ENCODE measurements at regions not wholly inside any gene's neighbourhood (a gene's known extent, or its start where the extent isn't known, plus 50 kb on each side); places are given as distances from the start of the nearest gene placed in this dataset.

DNA sequence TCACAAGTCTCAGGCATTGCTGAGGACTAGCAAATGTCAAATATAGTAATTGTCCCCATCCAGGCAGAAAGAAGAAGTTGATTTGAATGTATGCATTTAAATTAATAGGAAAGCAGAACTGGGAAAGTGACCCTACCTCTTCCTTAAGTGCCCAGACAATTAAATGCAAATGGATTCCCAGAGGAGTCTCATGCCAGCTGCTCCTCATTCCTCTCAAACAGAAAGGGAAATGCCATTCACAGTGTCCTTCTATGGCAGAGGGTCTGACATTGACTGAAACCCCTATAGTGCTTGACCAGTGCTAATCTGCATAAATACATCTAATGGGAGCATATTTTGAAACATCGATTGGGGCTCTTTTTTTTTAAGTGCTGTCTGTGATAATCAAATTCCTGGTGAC, 292.4 kb upstream of the SEL1L start:
- TF ChIP-seq, protein P1, sequence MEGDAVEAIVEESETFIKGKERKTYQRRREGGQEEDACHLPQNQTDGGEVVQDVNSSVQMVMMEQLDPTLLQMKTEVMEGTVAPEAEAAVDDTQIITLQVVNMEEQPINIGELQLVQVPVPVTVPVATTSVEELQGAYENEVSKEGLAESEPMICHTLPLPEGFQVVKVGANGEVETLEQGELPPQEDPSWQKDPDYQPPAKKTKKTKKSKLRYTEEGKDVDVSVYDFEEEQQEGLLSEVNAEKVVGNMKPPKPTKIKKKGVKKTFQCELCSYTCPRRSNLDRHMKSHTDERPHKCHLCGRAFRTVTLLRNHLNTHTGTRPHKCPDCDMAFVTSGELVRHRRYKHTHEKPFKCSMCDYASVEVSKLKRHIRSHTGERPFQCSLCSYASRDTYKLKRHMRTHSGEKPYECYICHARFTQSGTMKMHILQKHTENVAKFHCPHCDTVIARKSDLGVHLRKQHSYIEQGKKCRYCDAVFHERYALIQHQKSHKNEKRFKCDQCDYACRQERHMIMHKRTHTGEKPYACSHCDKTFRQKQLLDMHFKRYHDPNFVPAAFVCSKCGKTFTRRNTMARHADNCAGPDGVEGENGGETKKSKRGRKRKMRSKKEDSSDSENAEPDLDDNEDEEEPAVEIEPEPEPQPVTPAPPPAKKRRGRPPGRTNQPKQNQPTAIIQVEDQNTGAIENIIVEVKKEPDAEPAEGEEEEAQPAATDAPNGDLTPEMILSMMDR (IDR thresholded peaks at IDR 0.05) = no peak
- no peak for TF ChIP-seq ZFX (IDR thresholded peaks at IDR 0.05; ENCODE audit: borderline replicate concordance)
- H3K27ac ChIP-seq = no peak overlapping the region

DNA sequence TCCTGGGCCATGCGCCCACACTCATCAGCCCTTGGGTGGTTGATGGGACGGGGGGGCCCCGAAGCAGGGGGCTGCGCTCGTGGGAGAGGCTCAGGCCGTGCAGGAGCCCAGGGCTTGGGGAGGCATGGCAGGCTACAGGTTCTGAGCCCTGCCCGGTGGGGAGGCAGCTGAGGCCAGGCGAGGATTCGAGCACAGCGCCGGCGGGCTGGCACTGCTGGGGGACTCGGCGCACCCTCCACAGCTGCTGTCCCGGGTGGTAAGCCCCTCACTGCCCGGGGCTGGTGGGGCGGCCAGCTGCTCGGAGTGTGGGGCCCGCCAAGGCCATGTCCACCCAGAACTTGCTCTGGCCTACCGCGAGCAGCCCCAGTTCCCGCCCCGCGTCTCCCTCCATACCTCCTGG, 295.8 kb upstream of the SEL1L start:
- no peak overlapping the region for H3K27ac ChIP-seq
- TF ChIP-seq ZFX (IDR thresholded peaks at IDR 0.05; ENCODE audit: borderline replicate concordance) = no peak
- TF ChIP-seq, protein P1 (IDR thresholded peaks at IDR 0.05) = no peak

DNA sequence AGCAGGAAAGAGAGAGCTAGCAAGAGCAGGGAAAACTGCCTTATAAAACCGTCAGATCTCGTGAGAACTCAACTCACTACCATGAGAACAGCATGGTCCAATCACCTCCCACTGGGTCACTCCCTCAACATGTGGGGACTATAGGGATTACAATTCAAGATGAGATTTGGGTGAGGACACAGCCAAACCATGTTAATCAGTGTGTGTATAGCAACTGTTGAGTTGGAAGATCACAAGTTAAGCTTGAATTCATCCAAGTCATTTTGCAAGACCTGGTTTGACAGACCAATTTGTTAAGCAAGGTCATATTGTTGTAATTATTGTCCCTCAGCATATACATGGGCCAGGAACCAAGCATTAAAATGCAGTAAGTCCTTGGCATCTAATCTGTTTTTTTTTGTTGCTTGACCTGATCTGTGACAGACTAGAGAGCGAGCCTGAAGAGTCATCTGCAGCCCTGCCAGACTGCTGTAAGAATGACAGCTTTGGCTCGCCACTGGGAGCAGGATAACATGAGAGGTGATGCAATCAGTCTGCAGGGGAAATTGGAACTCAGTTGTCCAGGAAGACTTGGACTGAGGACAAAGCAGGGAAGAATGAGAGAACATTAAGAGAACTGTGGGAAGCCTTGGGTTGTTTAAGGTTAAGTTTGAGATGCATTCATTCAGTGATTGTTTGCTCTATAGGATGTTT, 297.6 kb upstream of the SEL1L start:
- TF ChIP-seq ZFX (IDR thresholded peaks at IDR 0.05; ENCODE audit: borderline replicate concordance) = no peak
- TF ChIP-seq, protein P1 (IDR thresholded peaks at IDR 0.05) = no peak
- no peak overlapping the region for H3K27ac ChIP-seq

DNA sequence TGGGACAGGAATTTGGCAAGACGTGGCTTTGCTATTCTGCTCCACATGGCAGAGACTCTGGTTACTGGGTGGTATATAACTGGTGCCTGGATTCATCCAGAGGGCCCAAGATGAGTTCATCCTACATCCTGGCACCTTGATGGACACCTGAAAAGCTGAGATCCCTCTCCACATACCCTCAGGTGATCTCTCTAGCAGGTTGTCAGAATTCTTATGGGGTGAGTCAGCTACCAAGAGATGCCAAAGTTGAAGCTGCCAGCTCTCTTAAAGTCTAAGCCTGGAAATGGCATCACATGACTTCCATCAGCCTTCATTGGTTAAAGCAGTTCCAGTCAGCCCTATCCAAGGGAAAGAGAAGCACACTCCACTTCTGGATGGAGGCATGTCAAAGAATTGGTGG, 300.7 kb upstream of the SEL1L start:
- no peak for TF ChIP-seq ZFX (IDR thresholded peaks at IDR 0.05; ENCODE audit: borderline replicate concordance)
- TF ChIP-seq, protein P1 (IDR thresholded peaks at IDR 0.05) = no peak
- H3K27ac ChIP-seq = no peak overlapping the region

DNA sequence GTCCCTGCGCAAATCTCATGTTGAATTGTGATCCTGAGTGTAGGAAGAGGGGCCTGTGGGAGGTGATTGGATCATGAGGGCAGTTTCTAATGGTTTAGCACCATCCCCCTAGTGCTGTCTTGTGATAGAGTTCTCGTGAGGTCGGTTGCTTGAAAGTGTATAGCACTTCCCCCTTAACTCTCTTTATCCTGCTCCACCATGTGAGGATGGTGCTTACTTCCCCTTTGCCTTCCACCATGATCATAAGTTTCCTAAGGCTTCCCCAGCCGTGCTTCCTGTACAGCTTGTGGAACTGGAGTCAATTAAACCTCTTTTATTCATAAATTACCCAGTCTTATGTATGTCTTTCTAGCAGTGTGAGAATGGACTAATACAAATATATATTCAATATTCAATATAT, 303.7 kb upstream of the SEL1L start:
- H3K27ac ChIP-seq = no peak overlapping the region
- TF ChIP-seq, protein P1 (IDR thresholded peaks at IDR 0.05) = no peak
- TF ChIP-seq ZFX (IDR thresholded peaks at IDR 0.05; ENCODE audit: borderline replicate concordance) = no peak

DNA sequence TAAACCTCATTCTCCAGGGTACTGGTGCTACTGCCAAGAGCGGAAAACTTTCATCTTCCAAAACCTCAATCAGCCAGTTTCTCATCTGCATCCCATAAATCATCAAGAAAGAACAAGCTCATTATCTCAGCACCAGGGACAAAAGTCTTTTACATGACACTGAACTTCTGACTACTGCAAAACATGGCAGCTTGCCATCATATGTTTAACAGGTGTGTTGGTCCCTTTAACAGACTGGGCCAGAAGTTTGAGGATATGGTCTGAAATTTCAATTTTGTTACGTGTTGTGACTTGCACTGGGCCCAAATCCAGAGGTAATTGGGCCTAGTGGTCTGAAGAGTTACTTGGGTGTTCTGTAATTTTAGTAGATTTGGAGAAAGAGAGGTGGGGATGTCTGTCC, 305.4 kb upstream of the SEL1L start:
- no peak for TF ChIP-seq ZFX (IDR thresholded peaks at IDR 0.05; ENCODE audit: borderline replicate concordance)
- TF ChIP-seq, protein P1 (IDR thresholded peaks at IDR 0.05) = no peak
- no peak overlapping the region for H3K27ac ChIP-seq

DNA sequence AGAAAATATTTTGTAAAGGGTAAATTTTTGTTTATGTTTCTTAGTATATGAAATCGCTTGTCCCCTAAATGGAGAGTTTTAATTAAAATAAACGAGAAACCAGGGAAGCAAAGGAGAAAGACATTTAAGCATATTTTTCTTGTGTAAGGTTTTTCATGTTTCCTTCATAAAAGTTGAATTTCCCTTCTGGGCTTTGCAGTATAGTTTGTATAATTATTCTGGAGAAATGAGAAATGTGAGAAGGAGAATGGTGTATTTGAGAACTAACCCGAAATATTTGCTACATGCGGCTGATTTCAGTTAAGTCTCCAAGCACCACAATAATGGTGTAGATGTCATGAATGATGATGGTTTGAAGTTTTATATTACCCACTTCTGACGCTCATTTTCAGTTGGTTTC, 307.7 kb upstream of the SEL1L start:
- no peak overlapping the region for H3K27ac ChIP-seq
- TF ChIP-seq ZFX (IDR thresholded peaks at IDR 0.05; ENCODE audit: borderline replicate concordance) = no peak
- TF ChIP-seq, protein P1 (IDR thresholded peaks at IDR 0.05) = no peak

Measured in 22Rv1 (cell line).